ENCODE measurements at regions not wholly inside any gene's neighbourhood (a gene's known extent, or its start where the extent isn't known, plus 50 kb on each side); places are given as distances from the start of the nearest gene placed in this dataset.
"Not testable (repeated sequence)": the region's sequence is repeated elsewhere in the genome, so short reads cannot be mapped to it uniquely, and the experiment has no call there.

- no peak for DNase-seq
These were observed 248.7 kb upstream of the C2CD4B start for GRCh38 chr15:62413786-62414185.

GRCh38 chr15:62415498-62415897 is 250.4 kb upstream of the C2CD4B start:
- DNase-seq, result no peak

GRCh38 chr15:62416526-62416925 is 251.4 kb upstream of the C2CD4B start:
- no peak for DNase-seq

- no peak for DNase-seq
These were observed 252.4 kb upstream of the C2CD4B start for GRCh38 chr15:62417439-62417838.

- DNase-seq, result not testable (repeated sequence)
These were observed 253.4 kb upstream of the C2CD4B start for GRCh38 chr15:62418496-62418895.

- DNase-seq, result no peak
These were observed 254.1 kb upstream of the C2CD4B start for GRCh38 chr15:62419192-62419591.

- not testable (repeated sequence) for DNase-seq
These were observed 255.3 kb upstream of the C2CD4B start for GRCh38 chr15:62420371-62420770.

GRCh38 chr15:62421289-62421688 is 256.2 kb upstream of the C2CD4B start:
- no peak for DNase-seq

GRCh38 chr15:62426387-62426956 is 261.4 kb upstream of the C2CD4B start:
- DNase-seq, result no peak

- no peak for DNase-seq
These were observed 263.2 kb upstream of the C2CD4B start for GRCh38 chr15:62428259-62428658.

GRCh38 chr15:62428851-62429598 is 263.9 kb upstream of the C2CD4B start:
- DNase-seq, result no peak

- DNase-seq, result no peak
These were observed 265.0 kb upstream of the C2CD4B start for GRCh38 chr15:62430056-62430455.

- no peak for DNase-seq
These were observed 265.5 kb upstream of the C2CD4B start for GRCh38 chr15:62430552-62430951.

- DNase-seq, result no peak
These were observed 266.1 kb upstream of the C2CD4B start for GRCh38 chr15:62431008-62431797.

- no peak for DNase-seq
These were observed 266.7 kb upstream of the C2CD4B start for GRCh38 chr15:62431817-62432216.

- DNase-seq, result no peak
These were observed 267.8 kb upstream of the C2CD4B start for GRCh38 chr15:62432702-62433398.

GRCh38 chr15:62436235-62436634 is 271.1 kb upstream of the C2CD4B start:
- no peak for DNase-seq

- no peak for DNase-seq
These were observed 272.7 kb upstream of the C2CD4B start for GRCh38 chr15:62437753-62438152.

GRCh38 chr15:62439543-62440016 is 274.5 kb upstream of the C2CD4B start:
- no peak for DNase-seq

GRCh38 chr15:62440362-62441105 is 275.4 kb upstream of the C2CD4B start:
- DNase-seq, result no peak

- no peak for DNase-seq
These were observed 279.3 kb upstream of the C2CD4B start for GRCh38 chr15:62444104-62445022.

Data from SHP77 treated with DMSO at 0.1 percent for 48 hours (cell line).